Left colon (tissue), 2 donors: ENCODE measurements at regions not wholly inside any gene's neighbourhood (a gene's known extent, or its start where the extent isn't known, plus 50 kb on each side); places are given as distances from the start of the nearest gene placed in this dataset.
"Not testable (repeated sequence)": the region's sequence is repeated elsewhere in the genome, so short reads cannot be mapped to it uniquely, and the experiment has no call there.

Source experiments
- ATAC-seq: fragments of 200-7000 bp; cut with Tn5 transposase; one replicate; pipeline ENCODE4 v1.9.1; 2020; ENCODE audit warnings: mild to moderate bottlenecking, moderate library complexity
- DNase-seq, 2 donors: peaks; one replicate each; pipeline ENCODE4 v3.0.0-alpha.2; 2020
- intact Hi-C, 2 donors: fragments of 100-400 bp; cut with DNase I in 1 of 2; cut with micrococcal nuclease in 1 of 2; formaldehyde crosslinking; loops; one replicate each; pipeline versions ENCODE4 v1.11.2 to v1.14.0; 2022; cut with DNase I, micrococcal nuclease
- donor health status: DM: no; HTN: no; CAD: no.
- donor health status: DM: yes; HTN: yes; CAD: no.

- intact Hi-C loops, result no loop called here
- no peak for DNase-seq
- ATAC-seq, result no peak
Measured at GRCh38 chr7:81416659-81417058, 353.2 kb downstream of the HGF start.

DNA sequence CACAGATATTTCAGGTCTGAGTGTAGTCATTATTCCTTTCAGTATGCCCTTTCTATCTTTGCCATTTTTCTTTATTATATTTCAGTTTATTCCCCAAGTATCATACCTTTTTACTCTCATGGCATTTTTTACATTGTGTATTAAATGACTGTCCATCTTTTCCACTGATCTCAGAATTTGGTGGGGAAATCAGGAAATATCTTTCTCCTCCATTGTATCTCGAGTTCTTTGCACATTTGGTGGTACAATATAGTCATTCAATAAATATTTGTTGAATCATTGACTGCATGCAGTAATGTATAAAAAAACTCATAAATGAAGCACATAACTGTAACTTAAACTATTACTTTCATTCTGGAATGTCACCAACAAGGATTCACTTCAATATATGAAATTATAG, 354.7 kb downstream of the HGF start:
- no peak for DNase-seq
- ATAC-seq, result no peak
- intact Hi-C loops, result no loop called here

GRCh38 chr7:81414411-81414810, 355.4 kb downstream of the HGF start:
- DNase-seq (peak in 1 of 2 donors; percentile 53), ATAC-seq (peak; percentile 95)
- intact Hi-C loops, result no loop called here

GRCh38 chr7:81410471-81411117, 359.3 kb downstream of the HGF start:
- DNase-seq, result no peak
- intact Hi-C loops, result no loop called here

DNA sequence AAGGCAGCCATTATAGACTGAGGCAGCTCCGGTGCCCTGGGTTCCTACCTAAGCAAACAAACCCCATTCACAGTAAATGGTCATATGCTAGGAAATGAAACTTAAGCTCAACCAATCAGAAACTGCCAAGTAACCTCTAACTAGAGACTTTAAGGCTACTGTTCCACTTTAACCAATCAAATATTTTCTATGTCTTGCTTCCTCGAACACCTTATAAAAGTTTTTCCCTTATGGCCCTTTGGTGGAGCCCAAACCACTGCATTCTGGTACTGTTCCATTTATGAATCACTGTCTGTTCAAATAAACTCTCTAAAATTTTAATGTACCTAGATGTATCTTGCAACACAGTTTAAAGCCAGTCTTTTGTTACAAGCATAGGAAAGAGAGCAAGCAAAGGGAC, 361.1 kb downstream of the HGF start:
- intact Hi-C loops, result no loop called here
- ATAC-seq, result no peak
- DNase-seq, result no peak

More at GRCh38 chr7:81410471-81411117, 359.3 kb downstream of the HGF start:
- peak; percentile 79 for ATAC-seq

DNA sequence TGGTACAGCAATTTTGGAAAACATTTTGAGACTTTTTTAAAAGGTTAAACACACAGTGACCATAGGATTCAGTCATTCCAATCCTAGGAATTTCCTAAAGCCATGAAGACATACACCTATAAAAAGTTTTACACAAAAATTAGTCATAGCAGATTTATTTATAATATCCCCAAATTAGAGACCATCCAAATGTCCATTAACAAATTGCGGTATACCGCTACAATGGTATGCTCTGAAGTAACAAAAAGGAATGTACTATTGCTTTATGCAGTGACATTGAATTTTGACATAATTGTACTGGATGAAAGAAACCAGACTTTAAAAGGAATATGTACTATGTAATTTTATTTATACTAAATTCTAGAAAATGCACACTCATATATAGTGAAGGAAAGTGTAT, 362.8 kb downstream of the HGF start:
- ATAC-seq (no peak), DNase-seq (no peak)
- intact Hi-C loops, result no loop called here

DNA sequence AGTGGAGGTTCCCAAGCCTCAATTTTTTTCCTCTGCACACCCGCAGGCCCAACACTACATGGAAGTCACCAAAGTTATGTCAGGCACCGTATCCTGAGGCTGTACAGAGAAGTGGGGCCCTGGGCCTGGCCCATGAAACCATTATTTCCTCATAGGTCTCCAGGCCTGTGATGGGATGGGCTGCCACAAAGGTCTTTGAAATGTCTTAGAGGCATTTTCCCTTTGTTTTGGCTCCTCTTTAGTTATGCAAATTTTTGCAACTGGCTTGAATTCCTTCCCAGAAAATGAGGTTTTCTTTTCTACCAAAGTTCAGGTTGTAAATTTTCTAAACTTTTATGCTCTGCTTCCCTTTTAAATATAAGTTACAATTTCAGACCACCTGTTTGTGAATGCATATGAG, 365.2 kb downstream of the HGF start:
- no peak for ATAC-seq
- no peak for DNase-seq
- intact Hi-C loops, result no loop called here

DNA sequence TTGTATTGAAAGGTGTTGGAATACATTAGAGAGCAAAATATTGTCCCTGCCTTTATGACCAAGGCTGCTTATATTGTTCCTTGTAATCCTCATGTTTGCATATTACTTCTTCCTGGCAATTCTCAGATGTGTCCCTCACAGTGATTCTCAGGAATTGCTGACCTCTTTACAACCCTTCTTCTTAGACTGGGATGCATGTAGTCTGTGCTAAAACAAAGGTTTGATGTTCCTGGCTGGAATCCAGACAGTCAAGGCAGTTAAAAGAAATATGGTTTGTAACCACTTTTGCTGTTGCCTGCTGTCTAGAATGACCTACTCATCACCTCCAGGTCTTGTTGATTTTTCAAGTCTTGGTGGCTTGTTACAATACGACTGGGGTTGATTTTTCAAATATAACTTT, 367.6 kb downstream of the HGF start:
- DNase-seq (no peak), ATAC-seq (peak; percentile 97)
- intact Hi-C loops, result no loop called here

- intact Hi-C loops, result no loop called here
- DNase-seq (no peak), ATAC-seq (no peak)
Measured at GRCh38 chr7:81399471-81399870, 370.4 kb downstream of the HGF start.

DNA sequence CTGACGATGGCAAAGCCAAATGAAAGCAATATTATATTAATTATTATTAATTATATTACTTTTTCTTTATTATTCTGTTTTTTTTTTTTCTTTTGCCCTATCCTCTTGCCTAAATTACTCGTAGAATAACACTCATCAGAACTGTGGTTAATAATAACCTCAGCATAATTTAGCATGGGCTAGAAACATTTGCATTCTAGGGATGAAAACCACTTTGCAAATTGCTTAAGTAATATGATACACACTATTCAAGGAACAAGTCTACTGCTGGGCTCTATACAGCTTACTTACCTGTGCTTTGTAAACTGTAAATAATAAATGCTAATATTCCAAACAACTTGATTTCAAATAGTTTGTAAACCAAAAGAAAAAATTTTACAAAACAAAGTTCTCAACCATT, 375.8 kb downstream of the HGF start:
- no peak for ATAC-seq
- intact Hi-C loops, result no loop called here
- DNase-seq, result no peak

GRCh38 chr7:81393018-81393417, 376.8 kb downstream of the HGF start:
- intact Hi-C loops, result no loop called here
- DNase-seq (no peak), ATAC-seq (no peak)

GRCh38 chr7:81385370-81385769, 384.5 kb downstream of the HGF start:
- ATAC-seq (no peak), DNase-seq (no peak)
- intact Hi-C loops, result no loop called here

DNA sequence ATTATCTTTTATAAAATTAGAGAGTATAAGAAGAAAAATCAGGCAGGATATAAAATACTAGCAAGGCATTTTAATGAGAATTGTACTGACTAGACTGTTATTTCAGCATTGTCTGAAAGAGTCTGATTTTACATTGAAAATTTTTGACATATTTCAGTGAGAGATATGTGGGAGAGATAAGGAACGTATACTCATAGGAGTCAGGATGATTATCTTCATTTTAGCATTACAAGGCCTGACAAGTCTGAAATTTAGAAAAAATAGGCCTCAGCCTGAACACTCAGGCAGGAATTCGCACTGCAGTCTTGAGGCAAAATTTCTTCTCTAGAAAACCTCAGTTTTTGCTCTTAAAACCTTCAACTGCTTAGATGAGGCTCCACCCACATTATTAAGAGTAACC, 386.0 kb downstream of the HGF start:
- no peak for DNase-seq
- intact Hi-C loops, result no loop called here
- no peak for ATAC-seq

GRCh38 chr7:81374641-81375040, 395.2 kb downstream of the HGF start:
- intact Hi-C loops, DNase-seq: not testable (repeated sequence)
- ATAC-seq, result peak; percentile 50

DNA sequence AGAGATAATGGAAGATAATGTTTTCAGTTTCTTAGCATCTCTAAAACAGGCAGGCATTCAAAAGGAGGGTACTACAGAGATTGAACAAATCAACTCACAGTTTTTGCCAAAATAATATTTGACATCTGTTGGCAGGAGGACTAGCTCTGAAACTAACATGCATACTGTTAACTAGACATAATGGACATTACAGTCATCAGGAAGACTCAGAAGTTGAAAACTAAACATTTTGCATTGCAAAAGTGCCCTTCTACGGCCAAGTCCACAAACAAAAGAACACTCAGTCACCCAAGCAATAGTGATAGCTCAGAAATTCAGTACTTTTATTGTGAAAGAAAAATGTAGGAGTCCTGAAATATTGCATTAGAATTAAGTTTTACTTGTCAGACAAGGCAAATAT, 399.0 kb downstream of the HGF start:
- intact Hi-C loops, result no loop called here
- ATAC-seq (no peak), DNase-seq (no peak)

GRCh38 chr7:81367326-81367931, 402.4 kb downstream of the HGF start:
- intact Hi-C loops, result no loop called here
- DNase-seq (no peak), ATAC-seq (no peak)

DNA sequence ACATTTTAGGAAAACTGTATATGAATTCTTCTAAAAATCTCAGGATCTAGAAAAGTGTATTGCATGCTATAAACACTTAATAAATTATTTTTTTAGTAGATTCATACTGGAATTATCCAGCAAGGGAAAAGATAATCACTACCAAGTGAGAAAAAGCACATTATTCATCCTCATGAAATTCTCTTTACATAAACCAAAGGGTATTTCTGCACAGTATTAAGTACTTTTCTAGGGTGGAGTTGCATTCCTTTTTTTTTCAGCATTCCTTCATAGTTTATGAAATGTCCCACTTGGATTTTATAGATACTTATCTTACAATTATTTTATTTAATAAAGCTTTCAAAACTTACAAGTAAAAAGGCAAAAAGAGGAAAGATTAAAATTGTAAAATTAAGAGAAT, 403.3 kb downstream of the HGF start:
- intact Hi-C loops, result no loop called here
- no peak for ATAC-seq
- no peak for DNase-seq

DNA sequence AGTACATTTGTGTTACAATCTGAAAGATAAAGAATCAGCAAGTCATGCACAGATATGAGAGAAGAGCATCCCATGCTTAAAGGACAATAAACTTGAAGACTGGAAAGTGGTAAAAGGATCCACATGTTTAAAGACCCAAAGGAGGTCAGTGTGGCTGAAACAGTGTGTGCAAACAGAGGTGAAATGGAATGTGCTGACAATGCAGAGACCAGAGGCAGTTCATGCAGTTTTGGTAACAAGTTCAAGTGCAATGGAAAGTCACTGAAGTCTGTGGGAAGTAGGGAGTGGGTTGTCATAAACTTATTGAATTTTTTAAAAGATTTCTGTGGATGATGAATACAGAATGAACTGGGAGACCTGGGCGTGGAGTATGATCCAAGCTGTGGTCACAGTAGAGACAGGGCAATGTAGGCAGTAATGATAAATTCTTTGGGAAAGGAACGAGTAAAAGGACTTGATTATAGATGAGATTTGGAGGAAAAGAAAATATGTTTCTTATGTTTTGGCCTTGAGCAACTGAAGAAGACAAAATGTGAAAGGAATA, 408.0 kb downstream of the HGF start:
- ATAC-seq, result no peak
- intact Hi-C loops, result no loop called here
- no peak for DNase-seq

DNA sequence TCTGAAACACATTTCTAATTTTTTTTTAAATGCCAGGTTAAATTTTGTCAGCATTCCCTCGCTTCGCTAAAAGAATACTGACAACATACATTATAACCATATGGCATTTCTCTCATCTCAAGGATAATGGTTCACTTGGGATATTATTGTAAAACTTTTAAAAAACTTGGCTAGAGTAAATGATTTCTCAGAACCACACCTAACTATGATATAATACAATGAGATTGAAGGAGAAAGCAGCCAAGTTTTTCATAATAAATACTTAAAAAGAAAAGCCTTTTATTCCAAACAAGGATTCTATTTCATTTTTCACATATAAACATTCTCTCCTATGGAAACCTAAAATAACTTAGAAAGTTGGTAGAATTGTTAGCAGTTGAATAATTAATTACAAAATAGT, 413.9 kb downstream of the HGF start:
- intact Hi-C loops, result no loop called here
- no peak for ATAC-seq
- no peak for DNase-seq

GRCh38 chr7:81349044-81349443, 420.8 kb downstream of the HGF start:
- no peak for DNase-seq
- ATAC-seq, result no peak
- intact Hi-C loops, result no loop called here

DNA sequence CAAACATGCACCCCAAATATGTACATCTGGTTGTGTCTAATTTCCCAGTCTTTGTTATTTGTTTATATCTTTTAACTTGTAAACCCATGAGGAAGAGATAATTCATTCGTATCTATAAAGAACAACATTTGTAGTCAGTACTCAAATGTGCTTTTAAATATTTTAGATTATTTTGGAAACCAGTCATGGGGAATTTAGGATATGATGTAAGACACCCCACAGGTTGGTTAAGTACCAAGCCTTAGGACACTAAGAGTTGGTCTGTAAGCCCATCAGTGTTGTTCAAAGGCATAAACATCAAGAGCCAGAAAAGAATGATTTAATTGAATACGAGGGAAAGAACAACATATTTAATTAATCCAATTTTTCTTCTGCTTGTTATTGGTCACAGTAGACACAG, 421.1 kb upstream of the SEMA3C start:
- intact Hi-C loops, result no loop called here
- ATAC-seq (no peak), DNase-seq (no peak)
